NB4 (cell line): ENCODE measurements at regions not wholly inside any gene's neighbourhood (a gene's known extent, or its start where the extent isn't known, plus 50 kb on each side); places are given as distances from the start of the nearest gene placed in this dataset.

Experiments
- MYC ChIP-seq: IDR thresholded peaks from 2 replicates; pipeline ENCODE4 v1.6.1; 2011; ENCODE audit warnings: low read depth, low read length
- POLR2A ChIP-seq: IDR thresholded peaks from 2 replicates; pipeline ENCODE4 v1.6.1; 2011; ENCODE audit warnings: mild to moderate bottlenecking; ENCODE audit not compliant: insufficient read length; ENCODE audit errors: extremely low read depth
- TF ChIP-seq, protein P1 (sequence below): IDR thresholded peaks from one replicate; pipeline ENCODE4 v1.5.1; 2012; ENCODE audit warnings: low read depth, low read length

GRCh38 chr3:63745757-63746156, 73.3 kb upstream of the C3orf49 start:
- TF ChIP-seq, protein P1, sequence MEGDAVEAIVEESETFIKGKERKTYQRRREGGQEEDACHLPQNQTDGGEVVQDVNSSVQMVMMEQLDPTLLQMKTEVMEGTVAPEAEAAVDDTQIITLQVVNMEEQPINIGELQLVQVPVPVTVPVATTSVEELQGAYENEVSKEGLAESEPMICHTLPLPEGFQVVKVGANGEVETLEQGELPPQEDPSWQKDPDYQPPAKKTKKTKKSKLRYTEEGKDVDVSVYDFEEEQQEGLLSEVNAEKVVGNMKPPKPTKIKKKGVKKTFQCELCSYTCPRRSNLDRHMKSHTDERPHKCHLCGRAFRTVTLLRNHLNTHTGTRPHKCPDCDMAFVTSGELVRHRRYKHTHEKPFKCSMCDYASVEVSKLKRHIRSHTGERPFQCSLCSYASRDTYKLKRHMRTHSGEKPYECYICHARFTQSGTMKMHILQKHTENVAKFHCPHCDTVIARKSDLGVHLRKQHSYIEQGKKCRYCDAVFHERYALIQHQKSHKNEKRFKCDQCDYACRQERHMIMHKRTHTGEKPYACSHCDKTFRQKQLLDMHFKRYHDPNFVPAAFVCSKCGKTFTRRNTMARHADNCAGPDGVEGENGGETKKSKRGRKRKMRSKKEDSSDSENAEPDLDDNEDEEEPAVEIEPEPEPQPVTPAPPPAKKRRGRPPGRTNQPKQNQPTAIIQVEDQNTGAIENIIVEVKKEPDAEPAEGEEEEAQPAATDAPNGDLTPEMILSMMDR, result no peak
- no peak for TF ChIP-seq POLR2A
- no peak for TF ChIP-seq MYC
